ENCODE measurements at regions not wholly inside any gene's neighbourhood (a gene's known extent, or its start where the extent isn't known, plus 50 kb on each side); places are given as distances from the start of the nearest gene placed in this dataset.

DNA sequence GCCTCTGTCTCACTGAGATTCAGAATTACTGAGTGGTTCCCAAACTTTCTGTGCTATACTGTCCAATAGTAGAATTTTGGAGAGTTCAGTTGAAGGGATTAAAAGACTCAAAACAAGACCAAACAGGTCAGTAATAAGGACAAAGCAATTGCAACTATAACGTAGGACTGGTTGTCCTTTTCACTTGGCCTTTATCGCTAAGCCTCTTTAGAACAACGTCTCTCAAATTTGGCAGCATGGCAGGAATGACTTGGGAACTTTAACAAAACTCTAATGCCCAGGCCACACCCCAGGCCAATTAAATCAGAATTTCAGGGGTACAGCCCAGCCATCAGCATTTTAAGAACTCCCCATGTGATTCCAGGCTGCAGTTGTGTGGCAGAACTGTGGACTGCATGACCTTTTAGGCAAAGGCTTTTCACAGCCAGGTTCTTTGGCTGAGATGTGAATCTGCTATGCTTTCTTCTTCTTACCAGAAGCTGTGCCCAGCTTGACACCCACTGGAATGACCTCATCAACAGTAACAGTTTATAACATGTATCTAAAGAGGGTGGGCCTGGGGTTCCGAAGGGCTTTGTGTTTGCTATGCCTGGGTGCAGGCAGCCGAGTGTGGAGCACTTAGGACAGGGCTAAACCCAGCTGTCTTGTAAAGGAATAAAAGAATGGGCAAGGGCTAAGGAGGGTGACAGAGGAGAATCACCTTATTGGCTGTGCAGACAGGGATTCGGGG is 226.2 kb upstream of the PRICKLE2 start:
- Histone ChIP-seq H3K9ac (ENCODE audit: low read length) (no peak overlapping the region), H3K36me3 (ENCODE audit: control insufficient read depth in 1 of 2, insufficient read depth in 2 of 2, low read length in 2 of 2) (no peaks in the 10 kb centered on the region), H3K4me1 (ENCODE audit: control insufficient read depth in 1 of 2, insufficient read depth in 2 of 2, low read length in 2 of 2) (no peaks in the 10 kb centered on the region), H2AFZ (ENCODE audit: low read depth, low read length, poor library complexity, severe bottlenecking) (no peak overlapping the region), H3K27ac (ENCODE audit: low read depth, low read length) (no peak overlapping the region), H4K20me1 (ENCODE audit: insufficient read depth) (no peaks in the 10 kb centered on the region), H3K4me2 (ENCODE audit: low read length) (no peak overlapping the region), H3K79me2 (ENCODE audit: insufficient read depth, low read length) (no peaks in the 10 kb centered on the region), H3K4me3 (replicated peaks in 1 of 2; ENCODE audit: low read depth in 1 of 2, low read length in 2 of 2) (no peak overlapping the region), H3K9me3 (ENCODE audit: control insufficient read depth in 1 of 2, insufficient read depth in 1 of 2, low read depth in 1 of 2, low read length in 2 of 2) (no peaks in the 10 kb centered on the region), H3K27me3 (ENCODE audit: insufficient read depth, low read length) (peaks cover 51% of the 10 kb centered on the region), H3K9me2 (ENCODE audit: insufficient read depth) (no peaks in the 10 kb centered on the region)
- DNase-seq (ENCODE audit: low read depth, low spot score), result no peak
- CTCF ChIA-PET, result no interaction called here
- POLR2A ChIA-PET, result no interaction called here
- intact Hi-C loops (cut with micrococcal nuclease), result no loop called here
- TF ChIP-seq ZBTB33 (IDR thresholded peaks at IDR 0.05; ENCODE audit: extremely low read depth, insufficient replicate concordance, low read length) (no peak), POLR2A (IDR thresholded peaks at IDR 0.05; ENCODE audit: borderline replicate concordance, extremely low read depth, insufficient read depth, insufficient read length) (no peak), SIN3A (IDR thresholded peaks at IDR 0.05; ENCODE audit: low read depth) (no peak), ELF1 (IDR thresholded peaks at IDR 0.05; ENCODE audit: borderline replicate concordance, low read depth) (no peak), CEBPB (IDR thresholded peaks at IDR 0.05; ENCODE audit: low read depth) (no peak), SRF (IDR thresholded peaks at IDR 0.05; ENCODE audit: low read depth) (no peak), EGR1 (IDR thresholded peaks at IDR 0.05; ENCODE audit: low read depth) (no peak), TCF7L2 (IDR thresholded peaks at IDR 0.05; ENCODE audit: borderline replicate concordance, extremely low read depth, insufficient read depth, insufficient read length) (no peak), EZH2 (IDR thresholded peaks at IDR 0.05) (no peak), ZNF274 (IDR thresholded peaks at IDR 0.05; ENCODE audit: low read depth, low read length) (no peak), YY1 (IDR thresholded peaks at IDR 0.05; ENCODE audit: extremely low read depth, insufficient replicate concordance, low read depth, low read length) (no peak), SP1 (IDR thresholded peaks at IDR 0.05; ENCODE audit: low read depth) (no peak), POLR2AphosphoS5 (IDR thresholded peaks at IDR 0.05; ENCODE audit: low read depth, low read length) (no peak)
- TF ChIP-seq, protein P1, sequence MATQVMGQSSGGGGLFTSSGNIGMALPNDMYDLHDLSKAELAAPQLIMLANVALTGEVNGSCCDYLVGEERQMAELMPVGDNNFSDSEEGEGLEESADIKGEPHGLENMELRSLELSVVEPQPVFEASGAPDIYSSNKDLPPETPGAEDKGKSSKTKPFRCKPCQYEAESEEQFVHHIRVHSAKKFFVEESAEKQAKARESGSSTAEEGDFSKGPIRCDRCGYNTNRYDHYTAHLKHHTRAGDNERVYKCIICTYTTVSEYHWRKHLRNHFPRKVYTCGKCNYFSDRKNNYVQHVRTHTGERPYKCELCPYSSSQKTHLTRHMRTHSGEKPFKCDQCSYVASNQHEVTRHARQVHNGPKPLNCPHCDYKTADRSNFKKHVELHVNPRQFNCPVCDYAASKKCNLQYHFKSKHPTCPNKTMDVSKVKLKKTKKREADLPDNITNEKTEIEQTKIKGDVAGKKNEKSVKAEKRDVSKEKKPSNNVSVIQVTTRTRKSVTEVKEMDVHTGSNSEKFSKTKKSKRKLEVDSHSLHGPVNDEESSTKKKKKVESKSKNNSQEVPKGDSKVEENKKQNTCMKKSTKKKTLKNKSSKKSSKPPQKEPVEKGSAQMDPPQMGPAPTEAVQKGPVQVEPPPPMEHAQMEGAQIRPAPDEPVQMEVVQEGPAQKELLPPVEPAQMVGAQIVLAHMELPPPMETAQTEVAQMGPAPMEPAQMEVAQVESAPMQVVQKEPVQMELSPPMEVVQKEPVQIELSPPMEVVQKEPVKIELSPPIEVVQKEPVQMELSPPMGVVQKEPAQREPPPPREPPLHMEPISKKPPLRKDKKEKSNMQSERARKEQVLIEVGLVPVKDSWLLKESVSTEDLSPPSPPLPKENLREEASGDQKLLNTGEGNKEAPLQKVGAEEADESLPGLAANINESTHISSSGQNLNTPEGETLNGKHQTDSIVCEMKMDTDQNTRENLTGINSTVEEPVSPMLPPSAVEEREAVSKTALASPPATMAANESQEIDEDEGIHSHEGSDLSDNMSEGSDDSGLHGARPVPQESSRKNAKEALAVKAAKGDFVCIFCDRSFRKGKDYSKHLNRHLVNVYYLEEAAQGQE (IDR thresholded peaks at IDR 0.05; ENCODE audit: low read depth), result no peak
- TF ChIP-seq, protein P2, sequence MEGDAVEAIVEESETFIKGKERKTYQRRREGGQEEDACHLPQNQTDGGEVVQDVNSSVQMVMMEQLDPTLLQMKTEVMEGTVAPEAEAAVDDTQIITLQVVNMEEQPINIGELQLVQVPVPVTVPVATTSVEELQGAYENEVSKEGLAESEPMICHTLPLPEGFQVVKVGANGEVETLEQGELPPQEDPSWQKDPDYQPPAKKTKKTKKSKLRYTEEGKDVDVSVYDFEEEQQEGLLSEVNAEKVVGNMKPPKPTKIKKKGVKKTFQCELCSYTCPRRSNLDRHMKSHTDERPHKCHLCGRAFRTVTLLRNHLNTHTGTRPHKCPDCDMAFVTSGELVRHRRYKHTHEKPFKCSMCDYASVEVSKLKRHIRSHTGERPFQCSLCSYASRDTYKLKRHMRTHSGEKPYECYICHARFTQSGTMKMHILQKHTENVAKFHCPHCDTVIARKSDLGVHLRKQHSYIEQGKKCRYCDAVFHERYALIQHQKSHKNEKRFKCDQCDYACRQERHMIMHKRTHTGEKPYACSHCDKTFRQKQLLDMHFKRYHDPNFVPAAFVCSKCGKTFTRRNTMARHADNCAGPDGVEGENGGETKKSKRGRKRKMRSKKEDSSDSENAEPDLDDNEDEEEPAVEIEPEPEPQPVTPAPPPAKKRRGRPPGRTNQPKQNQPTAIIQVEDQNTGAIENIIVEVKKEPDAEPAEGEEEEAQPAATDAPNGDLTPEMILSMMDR (IDR thresholded peaks at IDR 0.05 in 2 of 3, conservative IDR thresholded peaks at IDR 0.05 in 1 of 3; ENCODE audit: borderline replicate concordance in 1 of 3, insufficient read depth in 1 of 3, low read depth in 2 of 3, low read length in 2 of 3), result no peak
- BruUV-seq (replicated peaks), result no TSS peak
- RAD21 ChIA-PET (ENCODE audit: low non-redundant PET in 1 of 2, low total read pairs in 2 of 2, uncharacterized antibody in 2 of 2, unreplicated experiment in 2 of 2), result no interaction called here
- no peak for ATAC-seq
